OCI-LY7 (cell line): ENCODE measurements at regions not wholly inside any gene's neighbourhood (a gene's known extent, or its start where the extent isn't known, plus 50 kb on each side); places are given as distances from the start of the nearest gene placed in this dataset.

Experiments
- BruUV-seq: library from RNA; stranded (reverse); fragments of 400-500 nt; replicated peaks from 2 replicates; lab custom pipeline; 2021; lab: Mats Ljungman, UMichigan
- CTCF ChIA-PET: fragments of 300-600 bp; sonication (Branson Sonifier 250); formaldehyde crosslinking; loops from one replicate; lab custom pipeline; 2022; ENCODE audit warnings: antibody characterized with exemption; ENCODE audit not compliant: unreplicated experiment; lab: Charles Lee
- POLR2A ChIA-PET: fragments of 300-600 bp; sonication (Branson Sonifier 250); formaldehyde crosslinking; loops from one replicate; lab custom pipeline; 2022; ENCODE audit warnings: antibody characterized with exemption; lab: Charles Lee
- DNase-seq: peaks from one replicate; pipeline ENCODE4 v3.0.0-alpha.2; 2015; ENCODE audit warnings: low spot score
- H2AFZ ChIP-seq: fragments of 200-600 bp; sonication (generic), shearing (Covaris generic); 2 replicates; pipeline ENCODE4 v1.6.1; 2014; ENCODE audit warnings: mild to moderate bottlenecking, antibody characterized with exemption, low read length, moderate library complexity
- H3K27ac ChIP-seq: fragments of 200-600 bp; sonication (generic); 2 replicates; pipeline ENCODE4 v1.5.1; 2014; ENCODE audit warnings: mixed run types, low read depth, mild to moderate bottlenecking, moderate library complexity, low read length, inconsistent platforms; ENCODE audit not compliant: poor library complexity, severe bottlenecking
- H3K36me3 ChIP-seq: fragments of 200-600 bp; sonication (generic); 2 replicates; pipeline ENCODE4 v1.6.1; 2014; ENCODE audit warnings: mild to moderate bottlenecking, antibody characterized with exemption, low read length, moderate library complexity, mixed read lengths; ENCODE audit not compliant: insufficient read depth
- H3K4me1 ChIP-seq: fragments of 200-600 bp; sonication (generic); 2 replicates; pipeline ENCODE4 v1.5.1; 2014; ENCODE audit warnings: mild to moderate bottlenecking, low read length; ENCODE audit not compliant: insufficient read depth, poor library complexity, severe bottlenecking
- H3K4me2 ChIP-seq: fragments of 200-600 bp; sonication (generic); 2 replicates; pipeline ENCODE4 v1.6.1; 2014; ENCODE audit warnings: mild to moderate bottlenecking, low read length
- H3K4me3 ChIP-seq: fragments of 200-600 bp; sonication (generic); 2 replicates; pipeline ENCODE4 v1.5.1; 2014; ENCODE audit warnings: mild to moderate bottlenecking, low read depth, low read length; ENCODE audit not compliant: poor library complexity, severe bottlenecking
- H3K79me2 ChIP-seq: fragments of 200-600 bp; sonication (generic); 2 replicates; pipeline ENCODE4 v1.6.1; 2016; ENCODE audit warnings: low read depth, mild to moderate bottlenecking, low read length, moderate library complexity, mixed read lengths; ENCODE audit not compliant: insufficient read depth
- H3K9me2 ChIP-seq: fragments of 200-600 bp; sonication (generic); 2 replicates; pipeline ENCODE4 v1.6.1; 2016; ENCODE audit warnings: mild to moderate bottlenecking, low read length, mixed read lengths; ENCODE audit not compliant: insufficient read depth
- H3K9me3 ChIP-seq: fragments of 200-600 bp; sonication (generic); 2 replicates; pipeline ENCODE4 v1.6.1; 2014; ENCODE audit warnings: mild to moderate bottlenecking, mixed run types, low read length, mixed read lengths
- H4K20me1 ChIP-seq: fragments of 200-600 bp; sonication (generic); 2 replicates; pipeline ENCODE4 v1.6.1; 2014; ENCODE audit warnings: mild to moderate bottlenecking, antibody characterized with exemption, low read length, moderate library complexity, mixed read lengths; ENCODE audit not compliant: insufficient read depth
- CTCF ChIP-seq: fragments of 200-600 bp; sonication (generic); conservative IDR thresholded peaks from 2 replicates; pipeline ENCODE4 v1.5.1; 2014; ENCODE audit warnings: mild to moderate bottlenecking, antibody characterized with exemption, low read length, moderate library complexity, mixed read lengths
- EZH2phosphoT487 ChIP-seq: fragments of 200-600 bp; sonication (generic); IDR thresholded peaks from 2 replicates; pipeline ENCODE4 v1.6.1; 2018; ENCODE audit warnings: low read depth, borderline replicate concordance, mild to moderate bottlenecking, mixed run types, antibody characterized with exemption, low read length, moderate library complexity, mixed read lengths
- intact Hi-C: fragments of 100-400 bp; cut with micrococcal nuclease; formaldehyde crosslinking; loops from one replicate; pipeline ENCODE4 v1.10.0; 2022; ENCODE audit not compliant: unreplicated experiment

GRCh38 chr10:31151301-31151700 is 119.6 kb upstream of the ZNF438 start:
- Histone ChIP-seq H3K4me2 (no peak overlapping the region), H3K79me2 (no peaks in the 10 kb centered on the region), H3K36me3 (no peaks in the 10 kb centered on the region), H3K27ac (no peak overlapping the region), H3K4me1 (no peaks in the 10 kb centered on the region), H3K9me3 (no peaks in the 10 kb centered on the region), H4K20me1 (no peaks in the 10 kb centered on the region), H3K9me2 (no peaks in the 10 kb centered on the region), H3K4me3 (no peak overlapping the region), H2AFZ (no peak overlapping the region)
- TF ChIP-seq EZH2phosphoT487 = no peak
- TF ChIP-seq CTCF = no peak
- POLR2A ChIA-PET = interaction anchor here (0.6 to 0.7 kb wide), 2 partner anchors 36 to 78 kb away, joined by 3 read pairs; no protein-coding TSS in a partner anchor
- intact Hi-C loops = no loop called here
- no TSS peak for BruUV-seq
- CTCF ChIA-PET = no interaction called here
- DNase-seq = no peak

GRCh38 chr10:31152421-31153135 is 120.9 kb upstream of the ZNF438 start:
- TF ChIP-seq CTCF (no peak), EZH2phosphoT487 (no peak)
- H3K9me3 ChIP-seq = no peaks in the 10 kb centered on the region
- CTCF ChIA-PET = no interaction called here
- BruUV-seq = no TSS peak
- DNase-seq = no peak
- H3K79me2 ChIP-seq = no peaks in the 10 kb centered on the region
- H3K4me3 ChIP-seq = no peak overlapping the region
- no peaks in the 10 kb centered on the region for H3K36me3 ChIP-seq
- no peaks in the 10 kb centered on the region for H4K20me1 ChIP-seq
- no peaks in the 10 kb centered on the region for H3K4me1 ChIP-seq
- no peak overlapping the region for H3K4me2 ChIP-seq
- POLR2A ChIA-PET = interaction anchor here (0.6 kb wide), 1 partner anchor 15 kb away, joined by 3 read pairs; no protein-coding TSS in a partner anchor
- H3K27ac ChIP-seq = no peak overlapping the region
- intact Hi-C loops = no loop called here
- no peaks in the 10 kb centered on the region for H3K9me2 ChIP-seq
- H2AFZ ChIP-seq = no peak overlapping the region

- intact Hi-C loops = no loop called here
- ChIA-PET POLR2A (interaction anchor here (0.6 kb wide), 2 partner anchors 15 to 834 kb away, joined by 3 to 4 read pairs; no protein-coding TSS in a partner anchor), CTCF (no interaction called here)
- H3K4me2 ChIP-seq = no peak overlapping the region
- H4K20me1 ChIP-seq = no peaks in the 10 kb centered on the region
- no peaks in the 10 kb centered on the region for H3K9me2 ChIP-seq
- H3K4me1 ChIP-seq = no peaks in the 10 kb centered on the region
- no peak overlapping the region for H3K4me3 ChIP-seq
- no peaks in the 10 kb centered on the region for H3K79me2 ChIP-seq
- TF ChIP-seq CTCF = no peak
- no peak for TF ChIP-seq EZH2phosphoT487
- no peak overlapping the region for H2AFZ ChIP-seq
- no peak overlapping the region for H3K27ac ChIP-seq
- no peaks in the 10 kb centered on the region for H3K9me3 ChIP-seq
- no TSS peak for BruUV-seq
- H3K36me3 ChIP-seq = no peaks in the 10 kb centered on the region
- DNase-seq = no peak
Measured at GRCh38 chr10:31153161-31153560, 121.5 kb upstream of the ZNF438 start.
